GM12875 (cell line): ENCODE measurements at regions not wholly inside any gene's neighbourhood (a gene's known extent, or its start where the extent isn't known, plus 50 kb on each side); places are given as distances from the start of the nearest gene placed in this dataset.

Experiments
- H3K4me3 ChIP-seq: one replicate; pipeline ENCODE4 v1.5.1; 2011; ENCODE audit warnings: low read depth, low read length, control low read depth
- CTCF ChIP-seq: IDR thresholded peaks from 2 replicates; pipeline ENCODE4 v1.5.1; 2011; ENCODE audit warnings: low read depth, mild to moderate bottlenecking, control low read depth, inconsistent platforms, low read length, moderate library complexity, borderline replicate concordance; ENCODE audit not compliant: insufficient read depth

- TF ChIP-seq CTCF: no peak
- H3K4me3 ChIP-seq: no peak overlapping the region
Measured at GRCh38 chr12:93107514-93108312, 178.6 kb upstream of the EEA1 start.

GRCh38 chr12:93108985-93109384 is 179.9 kb upstream of the EEA1 start:
- no peak for TF ChIP-seq CTCF
- no peak overlapping the region for H3K4me3 ChIP-seq

GRCh38 chr12:93109551-93110203 is 180.6 kb upstream of the EEA1 start:
- TF ChIP-seq CTCF: no peak
- no peak overlapping the region for H3K4me3 ChIP-seq

- H3K4me3 ChIP-seq: no peak overlapping the region
- TF ChIP-seq CTCF: no peak
Measured at GRCh38 chr12:93111773-93112172, 182.7 kb upstream of the EEA1 start.

GRCh38 chr12:93113317-93114006 is 184.4 kb upstream of the EEA1 start:
- TF ChIP-seq CTCF: no peak
- no peak overlapping the region for H3K4me3 ChIP-seq

- TF ChIP-seq CTCF: no peak
- no peak overlapping the region for H3K4me3 ChIP-seq
Measured at GRCh38 chr12:93115198-93115601, 186.1 kb upstream of the EEA1 start.

GRCh38 chr12:93115646-93116045 is 186.6 kb upstream of the EEA1 start:
- no peak overlapping the region for H3K4me3 ChIP-seq
- TF ChIP-seq CTCF: no peak
